ENCODE measurements at regions not wholly inside any gene's neighbourhood (a gene's known extent, or its start where the extent isn't known, plus 50 kb on each side); places are given as distances from the start of the nearest gene placed in this dataset.

- no peak for DNase-seq
- TF ChIP-seq POLR2A (IDR thresholded peaks at IDR 0.05) (no peak), CTCF (IDR thresholded peaks at IDR 0.05) (no peak)
- no peak overlapping the region for H3K27ac ChIP-seq
- peaks cover 0 to 22% (median 12%) of the 10 kb centered on the region in 3 donors for H3K4me1 ChIP-seq
- no peak overlapping the region for H3K4me3 ChIP-seq
- 60 to 83% methylated on average over 1 of the region's 1 CpG for WGBS, 2 donors
- intact Hi-C loops (cut with DNase I) = no loop called here
- H3K36me3 ChIP-seq = no peaks in the 10 kb centered on the region
- no peaks in the 10 kb centered on the region for H3K9me3 ChIP-seq
- peaks cover 0 to 16% (median 0%) of the 10 kb centered on the region in 4 donors for H3K27me3 ChIP-seq
Measured at GRCh38 chr2:8462280-8462679, 219.6 kb upstream of the ID2 start.

GRCh38 chr2:8462899-8463648 is 218.8 kb upstream of the ID2 start:
- DNase-seq = no peak
- TF ChIP-seq CTCF (IDR thresholded peaks at IDR 0.05) (no peak), POLR2A (IDR thresholded peaks at IDR 0.05) (no peak)
- no peaks in the 10 kb centered on the region for H3K9me3 ChIP-seq
- H3K27ac ChIP-seq = no peak overlapping the region
- H3K36me3 ChIP-seq = no peaks in the 10 kb centered on the region
- H3K4me1 ChIP-seq = peaks cover 0 to 14% (median 9%) of the 10 kb centered on the region in 3 donors
- H3K27me3 ChIP-seq = peaks cover 0 to 8% (median 0%) of the 10 kb centered on the region in 4 donors
- intact Hi-C loops (cut with DNase I) = no loop called here
- WGBS, 2 donors = 85% methylated on average over 16 to 18 of the region's 18 CpGs
- H3K4me3 ChIP-seq = no peak overlapping the region

GRCh38 chr2:8465560-8465959 is 216.3 kb upstream of the ID2 start:
- H3K27ac ChIP-seq = no peak overlapping the region
- DNase-seq = no peak
- whole genome bisulfite sequencing, 2 donors = 82 to 84% methylated on average over 3 of the region's 3 CpGs

GRCh38 chr2:8469709-8470493 is 212.0 kb upstream of the ID2 start:
- Histone ChIP-seq H3K36me3 (no peaks in the 10 kb centered on the region), H3K4me1 (peaks cover 0 to 9% (median 0%) of the 10 kb centered on the region in 3 donors), H3K27me3 (no peaks in the 10 kb centered on the region), H3K27ac (no peak overlapping the region), H3K4me3 (no peak overlapping the region), H3K9me3 (no peaks in the 10 kb centered on the region)
- 70 to 83% methylated on average over 10 to 11 of the region's 11 CpGs for WGBS, 2 donors
- intact Hi-C loops (cut with DNase I) = no loop called here
- no peak for DNase-seq
- no peak for TF ChIP-seq CTCF (IDR thresholded peaks at IDR 0.05)
- TF ChIP-seq POLR2A (IDR thresholded peaks at IDR 0.05) = no peak

More at GRCh38 chr2:8465560-8465959, 216.3 kb upstream of the ID2 start:
- no peak for TF ChIP-seq CTCF (IDR thresholded peaks at IDR 0.05)
- no peak for TF ChIP-seq POLR2A (IDR thresholded peaks at IDR 0.05)
- no peaks in the 10 kb centered on the region for H3K4me1 ChIP-seq
- no peaks in the 10 kb centered on the region for H3K9me3 ChIP-seq
- no peaks in the 10 kb centered on the region for H3K36me3 ChIP-seq
- intact Hi-C loops (cut with DNase I) = no loop called here
- H3K27me3 ChIP-seq = peaks cover 0 to 3% (median 0%) of the 10 kb centered on the region in 4 donors
- no peak overlapping the region for H3K4me3 ChIP-seq
